Anterior cingulate cortex (tissue), 58 donors: ENCODE measurements at regions not wholly inside any gene's neighbourhood (a gene's known extent, or its start where the extent isn't known, plus 50 kb on each side); places are given as distances from the start of the nearest gene placed in this dataset.

Experiments
- DNase-seq, 58 donors: peaks; one replicate each; lab custom pipeline; 2025; lab: John Stamatoyannopoulos, UW

- DNase-seq, result peak in 2 of 58 donors; percentile 4
These were observed 179.5 kb upstream of the SYNDIG1 start for GRCh38 chr20:24289737-24290481.

GRCh38 chr20:24283186-24283585 lies 186.2 kb upstream of the SYNDIG1 start:
- DNase-seq, result no peak

GRCh38 chr20:24277196-24277595 lies 192.2 kb upstream of the SYNDIG1 start:
- DNase-seq, result no peak

- no peak for DNase-seq
These were observed 193.3 kb upstream of the SYNDIG1 start for GRCh38 chr20:24275946-24276705.

GRCh38 chr20:24273251-24273650 lies 196.2 kb upstream of the SYNDIG1 start:
- no peak for DNase-seq

- DNase-seq, result no peak
These were observed 208.1 kb upstream of the SYNDIG1 start for GRCh38 chr20:24261351-24261750.

- DNase-seq, result no peak
These were observed 212.3 kb upstream of the SYNDIG1 start for GRCh38 chr20:24257171-24257570.

GRCh38 chr20:24256307-24256706 lies 213.1 kb upstream of the SYNDIG1 start:
- no peak for DNase-seq

- DNase-seq, result no peak
These were observed 214.9 kb upstream of the SYNDIG1 start for GRCh38 chr20:24254480-24254879.

- no peak for DNase-seq
These were observed 216.1 kb upstream of the SYNDIG1 start for GRCh38 chr20:24253321-24253720.

- no peak for DNase-seq
These were observed 224.3 kb upstream of the SYNDIG1 start for GRCh38 chr20:24245094-24245493.

- DNase-seq, result no peak
These were observed 226.7 kb upstream of the SYNDIG1 start for GRCh38 chr20:24242763-24243162.

GRCh38 chr20:24241466-24241865 lies 228.0 kb upstream of the SYNDIG1 start:
- DNase-seq, result no peak

- DNase-seq, result no peak
These were observed 232.5 kb upstream of the SYNDIG1 start for GRCh38 chr20:24236963-24237362.

GRCh38 chr20:24236201-24236600 lies 233.2 kb upstream of the SYNDIG1 start:
- DNase-seq, result peak in 1 of 58 donors; percentile 38

- peak in 1 of 58 donors; percentile 21 for DNase-seq
These were observed 233.9 kb upstream of the SYNDIG1 start for GRCh38 chr20:24235296-24236175.

GRCh38 chr20:24227600-24227999 lies 239.0 kb upstream of the GGTLC1 start:
- DNase-seq, result no peak

GRCh38 chr20:24212494-24212893 lies 223.9 kb upstream of the GGTLC1 start:
- no peak for DNase-seq

GRCh38 chr20:24211972-24212371 lies 223.4 kb upstream of the GGTLC1 start:
- no peak for DNase-seq

- no peak for DNase-seq
These were observed 221.8 kb upstream of the GGTLC1 start for GRCh38 chr20:24210356-24210755.

GRCh38 chr20:24208652-24209051 lies 220.1 kb upstream of the GGTLC1 start:
- DNase-seq, result no peak
